Ascending aorta (tissue), 2 donors: ENCODE measurements at regions not wholly inside any gene's neighbourhood (a gene's known extent, or its start where the extent isn't known, plus 50 kb on each side); places are given as distances from the start of the nearest gene placed in this dataset.

Source experiments
- DNase-seq, 2 donors: peaks; one replicate each; pipeline ENCODE4 v3.0.0-alpha.2; 2019; ENCODE audit warnings: low spot score in 2 of 2
- H3K27ac ChIP-seq, 2 donors: fragments of 200-600 bp; sonication (generic); one replicate each; pipeline ENCODE4 v1.5.1; 2016 to 2017; ENCODE audit warnings: mild to moderate bottlenecking in 1 of 2
- H3K27me3 ChIP-seq: fragments of 200-600 bp; sonication (generic); one replicate; pipeline ENCODE4 v1.5.1; 2017
- H3K36me3 ChIP-seq, 2 donors: fragments of 200-600 bp; sonication (generic); one replicate each; pipeline ENCODE4 v1.5.1; 2016
- H3K4me1 ChIP-seq, 2 donors: fragments of 200-600 bp; sonication (generic); one replicate each; pipeline ENCODE4 v1.5.1; 2016 to 2017; ENCODE audit warnings: mild to moderate bottlenecking in 1 of 2
- H3K4me3 ChIP-seq, 2 donors: fragments of 200-600 bp; sonication (generic); one replicate each; pipeline ENCODE4 v1.5.1; 2016 to 2017; ENCODE audit warnings: mild to moderate bottlenecking in 1 of 2
- H3K9me3 ChIP-seq, 2 donors: fragments of 200-600 bp; sonication (generic); one replicate each; pipeline ENCODE4 v1.5.1; 2016
- intact Hi-C: fragments of 100-400 bp; cut with DNase I; formaldehyde crosslinking; loops from one replicate; pipeline ENCODE4 v1.15.1; 2023
- TF ChIP-seq, protein P1 (sequence below), 3 experiments: fragments of 200-600 bp in 2 of 3; fragments of 450-650 bp in 1 of 3; sonication (generic) in 2 of 3; IDR thresholded peaks; one replicate each; pipeline ENCODE4 v1.5.1; 2016 to 2019; ENCODE audit warnings: antibody characterized with exemption in 3 of 3, mild to moderate bottlenecking in 1 of 3, moderate library complexity in 1 of 3

DNA sequence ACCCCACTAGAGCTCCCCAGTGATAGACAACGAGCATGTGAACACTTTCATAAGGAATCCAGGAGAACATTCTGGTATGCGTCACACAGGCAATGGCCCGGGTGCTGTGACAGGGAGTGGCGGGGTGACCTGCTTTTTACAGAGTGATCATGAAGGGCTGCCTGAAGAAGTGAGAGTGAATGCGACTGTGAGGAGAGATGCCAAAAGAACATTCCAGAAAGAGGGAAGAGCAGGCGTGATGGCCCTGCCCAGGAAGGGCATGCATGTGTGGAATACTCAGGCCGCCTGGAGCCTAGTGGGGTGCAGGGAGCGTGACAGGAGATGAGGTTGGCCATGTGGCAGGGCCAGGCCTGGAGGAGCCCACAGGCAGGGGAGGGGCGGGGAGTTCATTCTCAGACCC is 53.8 kb downstream of the FZD10 start:
- no peak for DNase-seq
- Histone ChIP-seq H3K4me1 (no peaks in the 10 kb centered on the region), H3K4me3 (no peak overlapping the region), H3K27ac (no peak overlapping the region), H3K27me3 (no peaks in the 10 kb centered on the region), H3K36me3 (no peaks in the 10 kb centered on the region), H3K9me3 (no peaks in the 10 kb centered on the region)
- intact Hi-C loops: no loop called here
- TF ChIP-seq, protein P1, sequence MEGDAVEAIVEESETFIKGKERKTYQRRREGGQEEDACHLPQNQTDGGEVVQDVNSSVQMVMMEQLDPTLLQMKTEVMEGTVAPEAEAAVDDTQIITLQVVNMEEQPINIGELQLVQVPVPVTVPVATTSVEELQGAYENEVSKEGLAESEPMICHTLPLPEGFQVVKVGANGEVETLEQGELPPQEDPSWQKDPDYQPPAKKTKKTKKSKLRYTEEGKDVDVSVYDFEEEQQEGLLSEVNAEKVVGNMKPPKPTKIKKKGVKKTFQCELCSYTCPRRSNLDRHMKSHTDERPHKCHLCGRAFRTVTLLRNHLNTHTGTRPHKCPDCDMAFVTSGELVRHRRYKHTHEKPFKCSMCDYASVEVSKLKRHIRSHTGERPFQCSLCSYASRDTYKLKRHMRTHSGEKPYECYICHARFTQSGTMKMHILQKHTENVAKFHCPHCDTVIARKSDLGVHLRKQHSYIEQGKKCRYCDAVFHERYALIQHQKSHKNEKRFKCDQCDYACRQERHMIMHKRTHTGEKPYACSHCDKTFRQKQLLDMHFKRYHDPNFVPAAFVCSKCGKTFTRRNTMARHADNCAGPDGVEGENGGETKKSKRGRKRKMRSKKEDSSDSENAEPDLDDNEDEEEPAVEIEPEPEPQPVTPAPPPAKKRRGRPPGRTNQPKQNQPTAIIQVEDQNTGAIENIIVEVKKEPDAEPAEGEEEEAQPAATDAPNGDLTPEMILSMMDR (IDR thresholded peaks at IDR 0.05): no peak

DNA sequence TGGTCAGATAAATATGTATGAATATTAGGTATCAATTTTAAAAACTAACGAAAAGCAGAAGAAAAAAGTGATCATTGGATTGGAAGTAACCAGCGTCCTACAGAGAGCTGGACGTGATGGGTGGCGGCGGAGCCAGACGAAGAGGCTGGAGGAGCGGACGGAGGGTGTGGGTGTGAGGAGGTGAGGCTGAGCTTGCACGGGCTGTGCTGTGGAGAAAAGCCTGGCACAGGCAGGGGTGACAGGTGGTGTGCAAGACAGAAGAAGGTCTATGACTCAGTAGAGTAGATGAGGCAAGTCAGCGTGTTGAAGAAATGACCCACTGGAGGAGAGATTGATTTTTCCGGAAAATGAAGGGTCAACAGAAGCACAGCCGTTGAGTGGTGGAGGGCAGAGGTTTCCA is 56.4 kb downstream of the FZD10 start:
- Histone ChIP-seq H3K4me3 (no peak overlapping the region), H3K36me3 (no peaks in the 10 kb centered on the region), H3K27me3 (no peaks in the 10 kb centered on the region), H3K4me1 (no peaks in the 10 kb centered on the region), H3K27ac (no peak overlapping the region), H3K9me3 (no peaks in the 10 kb centered on the region)
- TF ChIP-seq, protein P1 (IDR thresholded peaks at IDR 0.05): no peak
- intact Hi-C loops: no loop called here
- no peak for DNase-seq

DNA sequence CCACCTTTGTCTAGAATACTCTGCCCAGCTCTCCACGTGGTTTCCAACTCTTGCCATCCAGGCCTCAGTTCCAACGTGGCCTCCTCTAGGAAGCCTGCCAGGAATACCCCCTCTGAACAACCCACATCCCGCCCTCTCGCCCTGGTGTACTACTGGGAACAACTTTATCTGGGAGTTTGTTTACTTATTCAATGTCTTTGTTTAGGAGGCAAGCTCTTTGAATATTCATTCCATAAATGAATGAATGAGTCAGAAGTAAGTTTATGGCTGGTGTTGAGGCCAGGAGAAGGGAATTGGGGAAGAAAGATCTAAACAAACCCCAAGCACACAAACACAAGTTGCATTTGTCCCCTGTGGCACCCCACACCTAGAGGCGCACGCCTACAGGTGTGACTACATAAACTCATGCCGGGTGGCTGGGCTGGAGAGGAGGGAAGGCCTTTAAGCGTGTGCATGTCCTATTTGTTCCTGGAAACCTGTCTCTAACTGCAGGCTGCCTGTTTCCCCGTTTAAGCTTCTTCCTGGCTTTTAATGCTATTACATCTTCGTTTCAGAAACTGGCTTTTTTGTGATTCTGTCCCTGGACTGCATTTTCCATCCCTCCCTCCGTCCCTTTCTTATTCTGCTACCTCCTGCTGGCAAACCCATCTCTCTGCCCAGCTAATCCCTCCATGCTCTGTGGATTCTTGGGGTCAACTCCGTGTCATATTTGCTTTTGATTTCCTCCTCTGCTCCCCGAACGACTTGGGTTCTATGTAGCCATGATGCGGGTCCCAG is 57.9 kb downstream of the FZD10 start:
- TF ChIP-seq, protein P1 (IDR thresholded peaks at IDR 0.05): no peak
- no peak overlapping the region for H3K4me3 ChIP-seq
- no peaks in the 10 kb centered on the region for H3K27me3 ChIP-seq
- H3K4me1 ChIP-seq: no peaks in the 10 kb centered on the region
- no peaks in the 10 kb centered on the region for H3K36me3 ChIP-seq
- no peaks in the 10 kb centered on the region for H3K9me3 ChIP-seq
- DNase-seq: no peak
- H3K27ac ChIP-seq: no peak overlapping the region
- intact Hi-C loops: no loop called here

DNA sequence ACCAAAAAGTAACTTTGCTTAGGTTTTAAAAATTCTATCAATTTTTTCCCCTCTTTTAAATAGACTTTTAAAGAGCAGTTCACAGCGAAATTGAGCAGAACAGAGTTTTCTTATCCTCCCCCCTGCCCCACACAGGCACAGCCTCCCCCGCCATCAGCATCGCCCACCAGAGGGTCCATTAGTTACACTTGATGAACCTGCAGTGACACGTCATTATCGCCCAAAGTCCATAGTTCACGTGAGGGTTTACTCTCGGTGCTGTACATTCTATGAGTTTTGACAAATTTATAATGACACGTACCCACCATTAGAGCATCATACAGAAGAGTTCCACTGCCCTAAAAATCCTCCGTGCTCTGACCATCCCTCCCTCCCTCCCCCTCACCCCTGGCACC is 58.4 kb downstream of the FZD10 start:
- H3K27me3 ChIP-seq: no peaks in the 10 kb centered on the region

DNA sequence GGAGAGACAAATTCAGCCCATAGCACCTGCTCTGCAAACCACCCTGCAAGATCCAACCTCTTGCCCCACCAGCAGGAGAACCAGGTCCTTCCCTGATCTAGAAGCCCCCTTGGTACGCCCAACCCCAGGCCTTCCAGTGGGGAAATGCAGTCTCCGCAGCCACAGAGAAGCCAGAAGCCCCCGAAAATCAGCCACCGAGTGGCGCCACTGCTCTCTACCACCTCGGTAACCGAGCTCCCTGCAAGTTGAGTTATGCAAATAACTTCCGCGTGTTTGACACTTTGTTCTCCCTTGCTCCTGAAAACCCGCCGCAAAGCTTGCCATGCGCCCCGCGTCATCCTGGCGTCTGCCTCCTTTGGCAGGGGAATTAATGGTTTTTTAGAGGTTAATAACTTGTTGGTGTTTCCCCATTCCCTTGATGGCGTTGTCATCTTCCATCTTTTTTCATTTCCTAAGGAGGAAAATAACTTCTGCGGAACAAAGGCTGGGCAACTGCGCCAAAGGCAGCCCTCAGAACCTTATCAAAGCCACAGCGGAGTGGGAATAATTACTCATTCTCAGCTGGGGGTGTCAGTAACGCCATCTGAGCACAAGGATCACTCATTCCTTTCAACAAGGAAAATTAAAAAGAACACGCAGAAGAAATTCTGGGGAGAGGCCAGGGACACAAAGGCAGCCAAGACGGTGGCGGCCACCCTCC is 60.4 kb downstream of the FZD10 start:
- H3K27ac ChIP-seq: no peak overlapping the region
- H3K4me3 ChIP-seq: no peak overlapping the region
- no peak for DNase-seq
- H3K9me3 ChIP-seq: no peaks in the 10 kb centered on the region
- no peaks in the 10 kb centered on the region for H3K4me1 ChIP-seq
- intact Hi-C loops: no loop called here
- no peaks in the 10 kb centered on the region for H3K36me3 ChIP-seq
- no peaks in the 10 kb centered on the region for H3K27me3 ChIP-seq
- TF ChIP-seq, protein P1 (IDR thresholded peaks at IDR 0.05): no peak

More for the DNA sequence above, 58.4 kb downstream of the FZD10 start:
- no peak for DNase-seq
- Histone ChIP-seq H3K4me3 (no peak overlapping the region), H3K9me3 (no peaks in the 10 kb centered on the region), H3K36me3 (no peaks in the 10 kb centered on the region), H3K4me1 (no peaks in the 10 kb centered on the region), H3K27ac (no peak overlapping the region)
- TF ChIP-seq, protein P1 (IDR thresholded peaks at IDR 0.05): no peak
- intact Hi-C loops: no loop called here
